H1 (cell line): ENCODE measurements at regions not wholly inside any gene's neighbourhood (a gene's known extent, or its start where the extent isn't known, plus 50 kb on each side); places are given as distances from the start of the nearest gene placed in this dataset.
A peak's percentile ranks its signal among the peaks of the same experiment; 100 is the strongest.

Source experiments
- CTCF ChIA-PET: fragments of 300-600 bp; sonication (Branson Sonifier 250); formaldehyde crosslinking; loops from one replicate; lab custom pipeline; 2021; ENCODE audit not compliant: partially characterized antibody; lab: Charles Lee
- POLR2A ChIA-PET: fragments of 300-600 bp; sonication (Branson Sonifier 250); formaldehyde crosslinking; loops from one replicate; lab custom pipeline; 2021; ENCODE audit warnings: inconsistent platforms; ENCODE audit not compliant: partially characterized antibody; lab: Charles Lee
- DNase-seq, 2 experiments: peaks; one replicate each; pipeline versions ENCODE4 v3.0.0 to v3.0.0-alpha.2; 2010 to 2022; ENCODE audit warnings: low spot score in 2 of 2, low read depth in 1 of 2, mixed read lengths in 1 of 2
- FAIRE-seq: peaks from 2 replicates; lab custom pipeline; 2011; peaks lifted over from hg19 to GRCh38; lab: Jason Lieb, UNC
- H2AFZ ChIP-seq: 2 replicates; pipeline ENCODE4 v1.8.1; 2012; ENCODE audit warnings: low read length, inconsistent platforms
- H2AK5ac ChIP-seq: 2 replicates; pipeline ENCODE4 v1.6.1; 2013; ENCODE audit warnings: low read depth, low read length
- H2BK120ac ChIP-seq: replicated peaks from 2 replicates; pipeline ENCODE3; 2013; ENCODE audit warnings: low read depth, low read length, inconsistent platforms
- H2BK12ac ChIP-seq: 2 replicates; pipeline ENCODE4 v1.6.1; 2013; ENCODE audit warnings: low read depth, low read length
- H2BK15ac ChIP-seq: 2 replicates; pipeline ENCODE4 v1.6.1; 2013; ENCODE audit warnings: low read length
- H2BK20ac ChIP-seq: 2 replicates; pipeline ENCODE4 v1.6.1; 2013; ENCODE audit warnings: low read length
- H2BK5ac ChIP-seq: 2 replicates; pipeline ENCODE4 v1.6.1; 2013; ENCODE audit warnings: low read depth, low read length
- H3K14ac ChIP-seq: 2 replicates; pipeline ENCODE4 v1.6.1; 2013; ENCODE audit warnings: inconsistent platforms; ENCODE audit not compliant: insufficient read length
- H3K18ac ChIP-seq: 2 replicates; pipeline ENCODE4 v1.6.1; 2013; ENCODE audit warnings: low read length; ENCODE audit errors: extremely low read depth
- H3K23ac ChIP-seq: 2 replicates; pipeline ENCODE4 v1.6.1; 2013; ENCODE audit warnings: inconsistent platforms; ENCODE audit not compliant: insufficient read length
- H3K23me2 ChIP-seq: 2 replicates; pipeline ENCODE4 v1.6.1; 2013; ENCODE audit warnings: low read depth, low read length
- H3K27ac ChIP-seq: 2 replicates; pipeline ENCODE4 v1.6.1; 2011; ENCODE audit warnings: low read depth, low read length, inconsistent platforms
- H3K27me3 ChIP-seq, 4 experiments: replicated peaks in 1 of 4; 1 replicate in 1 of 4; 2 replicates in 3 of 4; pipeline versions ENCODE4 v1.6.1 to v1.8.1; 2011 to 2013; ENCODE audit warnings: low read length in 3 of 4, mild to moderate bottlenecking in 3 of 4, inconsistent platforms in 2 of 4, mixed read lengths in 2 of 4, moderate library complexity in 1 of 4; ENCODE audit not compliant: control insufficient read depth in 3 of 4, insufficient read depth in 3 of 4; ENCODE audit errors: extremely low read depth in 1 of 4
- H3K36me3 ChIP-seq, 4 experiments: 2 replicates each; pipeline versions ENCODE4 v1.6.1 to v1.8.1; 2011 to 2013; ENCODE audit warnings: mild to moderate bottlenecking in 4 of 4, low read length in 3 of 4, moderate library complexity in 2 of 4, control low read depth in 1 of 4, inconsistent platforms in 1 of 4; ENCODE audit not compliant: insufficient read depth in 4 of 4, control insufficient read depth in 2 of 4
- H3K4ac ChIP-seq: replicated peaks from 2 replicates; pipeline ENCODE3; 2013; ENCODE audit warnings: low read length, low read depth, mixed read lengths, inconsistent platforms; ENCODE audit not compliant: insufficient read length
- H3K4me1 ChIP-seq, 4 experiments: replicated peaks in 1 of 4; 1 replicate in 1 of 4; 2 replicates in 3 of 4; pipeline versions ENCODE4 v1.6.1 to v1.8.1; 2011 to 2013; ENCODE audit warnings: low read length in 3 of 4, inconsistent platforms in 2 of 4, mixed read lengths in 1 of 4; ENCODE audit not compliant: insufficient read depth in 4 of 4, control insufficient read depth in 3 of 4
- H3K4me2 ChIP-seq, 2 experiments: 2 replicates each; pipeline versions ENCODE4 v1.6.1 to v1.8.1; 2011 to 2013; ENCODE audit warnings: low read depth in 2 of 2, low read length in 2 of 2, control low read depth in 1 of 2, inconsistent platforms in 1 of 2, mild to moderate bottlenecking in 1 of 2; ENCODE audit not compliant: insufficient read depth in 1 of 2
- H3K4me3 ChIP-seq, 4 experiments: fragments of 200-600, 300-600 bp in 1 of 4; sonication (generic), shearing (Covaris generic), sonication (Bioruptor Twin) in 1 of 4; 2 replicates each; pipeline versions ENCODE4 v1.5.1 to v1.8.1; 2011 to 2016; ENCODE audit warnings: low read length in 4 of 4, low read depth in 3 of 4, control low read depth in 2 of 4, inconsistent platforms in 2 of 4, mild to moderate bottlenecking in 2 of 4, mixed read lengths in 1 of 4, moderate library complexity in 1 of 4; ENCODE audit not compliant: insufficient read depth in 2 of 4; ENCODE audit errors: extremely low read depth in 1 of 4
- H3K56ac ChIP-seq: replicated peaks from 2 replicates; pipeline ENCODE3; 2013; ENCODE audit warnings: low read depth, mild to moderate bottlenecking, mixed read lengths, low read length, inconsistent platforms; ENCODE audit not compliant: insufficient read length
- H3K79me1 ChIP-seq: 2 replicates; pipeline ENCODE4 v1.6.1; 2013; ENCODE audit warnings: low read depth, low read length, control low read depth
- H3K79me2 ChIP-seq, 2 experiments: 2 replicates each; pipeline versions ENCODE4 v1.6.1 to v1.8.1; 2012 to 2013; ENCODE audit warnings: low read length in 2 of 2, mild to moderate bottlenecking in 2 of 2, inconsistent platforms in 1 of 2; ENCODE audit not compliant: insufficient read depth in 2 of 2, control insufficient read depth in 1 of 2
- H3K9ac ChIP-seq, 4 experiments: replicated peaks in 1 of 4; 1 replicate in 1 of 4; 2 replicates in 3 of 4; pipeline versions ENCODE4 v1.6.1 to v1.8.1; 2011 to 2013; ENCODE audit warnings: low read depth in 3 of 4, low read length in 3 of 4, control low read depth in 2 of 4, mild to moderate bottlenecking in 2 of 4, moderate library complexity in 2 of 4, inconsistent platforms in 1 of 4; ENCODE audit errors: extremely low read depth in 1 of 4
- H3K9me3 ChIP-seq, 2 experiments: 2 replicates each; pipeline versions ENCODE4 v1.6.1 to v1.8.1; 2012 to 2013; ENCODE audit warnings: mild to moderate bottlenecking in 2 of 2, moderate library complexity in 2 of 2, control low read depth in 1 of 2, inconsistent platforms in 1 of 2, low read depth in 1 of 2, low read length in 1 of 2, mixed read lengths in 1 of 2; ENCODE audit not compliant: insufficient read depth in 2 of 2
- H4K20me1 ChIP-seq, 2 experiments: replicated peaks in 1 of 2; 2 replicates each; pipeline versions ENCODE3 to v1.8.1; 2011 to 2013; ENCODE audit warnings: inconsistent platforms in 2 of 2, low read length in 2 of 2, mild to moderate bottlenecking in 1 of 2; ENCODE audit not compliant: insufficient read depth in 2 of 2, control insufficient read depth in 1 of 2
- H4K5ac ChIP-seq: 2 replicates; pipeline ENCODE4 v1.6.1; 2013; ENCODE audit warnings: low read length, low read depth, mixed read lengths, inconsistent platforms; ENCODE audit not compliant: insufficient read length
- H4K8ac ChIP-seq: 2 replicates; pipeline ENCODE4 v1.8.0; 2013; ENCODE audit warnings: mild to moderate bottlenecking, moderate library complexity, low read length, inconsistent platforms; ENCODE audit not compliant: insufficient read depth; ENCODE audit errors: extremely low read depth
- H4K91ac ChIP-seq: replicated peaks from 2 replicates; pipeline ENCODE3; 2013; ENCODE audit warnings: low read length, mixed read lengths, inconsistent platforms; ENCODE audit not compliant: insufficient read length
- ASH2L ChIP-seq: fragments of 200-600, 300-600 bp; sonication (generic); IDR thresholded peaks from one replicate; pipeline ENCODE4 v1.7.1; 2017; ENCODE audit warnings: low read length
- E2F6 ChIP-seq: IDR thresholded peaks from 2 replicates; pipeline ENCODE4 v1.6.1; 2012; ENCODE audit warnings: inconsistent platforms
- EGR1 ChIP-seq: IDR thresholded peaks from 2 replicates; pipeline ENCODE4 v1.6.1; 2011; ENCODE audit warnings: low read depth, low read length, borderline replicate concordance
- HDAC2 ChIP-seq, 2 experiments: fragments of 300-600 bp in 1 of 2; sonication (generic) in 1 of 2; IDR thresholded peaks; 2 replicates each; pipeline ENCODE4 v1.6.1; 2011 to 2012; ENCODE audit warnings: low read depth in 2 of 2, low read length in 2 of 2, mild to moderate bottlenecking in 2 of 2, moderate library complexity in 2 of 2, borderline replicate concordance in 1 of 2, inconsistent platforms in 1 of 2
- HDAC6 ChIP-seq: IDR thresholded peaks from one replicate; pipeline ENCODE4 v1.7.1; 2012; ENCODE audit warnings: low read depth, mild to moderate bottlenecking, inconsistent platforms, low read length, moderate library complexity
- PHF8 ChIP-seq: fragments of 200-600 bp; sonication (generic); conservative IDR thresholded peaks from 2 replicates; pipeline ENCODE4 v1.7.1; 2012; ENCODE audit warnings: low read depth, mild to moderate bottlenecking, inconsistent platforms, low read length, moderate library complexity
- POLR2AphosphoS5 ChIP-seq: IDR thresholded peaks from 2 replicates; pipeline ENCODE4 v1.6.1; 2011; ENCODE audit warnings: low read depth, low read length
- TBP ChIP-seq: IDR thresholded peaks from 2 replicates; pipeline ENCODE4 v1.6.1; 2011; ENCODE audit warnings: low read depth, low read length, improper control_type of control experiment
- TCF12 ChIP-seq: IDR thresholded peaks from 2 replicates; pipeline ENCODE4 v1.6.1; 2011; ENCODE audit warnings: low read depth, mild to moderate bottlenecking, low read length
- TEAD4 ChIP-seq: IDR thresholded peaks from 2 replicates; pipeline ENCODE4 v1.6.1; 2012; ENCODE audit warnings: low read depth, low read length, inconsistent platforms, mixed read lengths
- USF2 ChIP-seq: IDR thresholded peaks from 2 replicates; pipeline ENCODE4 v1.6.1; 2011; ENCODE audit warnings: low read length, improper control_type of control experiment
- WGBS, 2 experiments: shearing (Covaris generic) in 1 of 2; methylation state at CpG; one replicate each; pipeline versions ENCODE4 v1.1.6 to v1.1.7; 2013 to 2015; ENCODE audit warnings: low lambda C conversion rate in 2 of 2, mixed read lengths in 2 of 2, inconsistent platforms in 1 of 2, low coverage in 1 of 2, missing lambda C conversion rate in 1 of 2; ENCODE audit not compliant: insufficient replicate concordance in 2 of 2, insufficient coverage in 1 of 2, insufficient read length in 1 of 2; ENCODE audit errors: extremely low coverage in 1 of 2, missing lambda C conversion rate in 1 of 2; 5-methylcytosine and 5-hydroxymethylcytosine counted together

- H4K91ac ChIP-seq: peak overlapping the region; percentile 79
- H2BK20ac ChIP-seq: peak overlapping the region; percentile 95; the same call in 1 of the 2 replicates
- H3K27me3 ChIP-seq: no peaks in the 10 kb centered on the region
- H3K9ac ChIP-seq: no peak overlapping the region
- H2AFZ ChIP-seq: no peak overlapping the region
- H3K4me3 ChIP-seq: no peak overlapping the region
- peak overlapping the region; percentile 96 for H2BK5ac ChIP-seq
- peak overlapping the region; percentile 44 for H3K4ac ChIP-seq
- peak overlapping the region; percentile 99 for H2BK12ac ChIP-seq
- peak overlapping the region; percentile 80 for H3K27ac ChIP-seq
- peaks cover 13 to 21% (median 18%) of the 10 kb centered on the region in 4 experiments; a peak in 6 of 7 replicates for H3K4me1 ChIP-seq
- H3K79me2 ChIP-seq: peaks cover 0 to 37% of the 10 kb centered on the region in 2 experiments; a peak in 3 of 4 replicates
- H4K5ac ChIP-seq: peak overlapping the region; percentile 3
- H3K36me3 ChIP-seq: no peaks in the 10 kb centered on the region
- peak overlapping the region; percentile 100 for H2AK5ac ChIP-seq
- H3K56ac ChIP-seq: no peak overlapping the region
- no peak overlapping the region for H2BK15ac ChIP-seq
- no peak overlapping the region for H3K23ac ChIP-seq
- WGBS, 2 experiments: 76% methylated on average over 9 of the region's 9 CpGs; no CpG with 5 or more reads in 1 of the 2 experiments
- H4K8ac ChIP-seq: 0 out of 2 replicates have a peak overlapping the region, but pooled peaks have one; percentile 45
- no peaks in the 10 kb centered on the region; the same call in 1 of the 2 replicates for H3K79me1 ChIP-seq
- peak; percentile 24 for FAIRE-seq
- ChIA-PET CTCF (interaction anchor here (0.9 kb wide), 1 partner anchor 15 kb away, joined by 3 read pairs; no protein-coding TSS in a partner anchor), POLR2A (interaction anchor here (0.6 to 1.1 kb wide), 4 partner anchors 34 to 697 kb away, joined by 3 read pairs; no protein-coding TSS in a partner anchor)
- no peak overlapping the region for H3K4me2 ChIP-seq
- H3K23me2 ChIP-seq: peaks cover 5% of the 10 kb centered on the region; the same call in 1 of the 2 replicates
- DNase-seq: no peak
- H3K18ac ChIP-seq: peak overlapping the region; percentile 91
- no peak overlapping the region for H3K14ac ChIP-seq
- H4K20me1 ChIP-seq: no peaks in the 10 kb centered on the region
- H2BK120ac ChIP-seq: peak overlapping the region; percentile 97
- H3K9me3 ChIP-seq: no peaks in the 10 kb centered on the region
- TF ChIP-seq POLR2AphosphoS5 (no peak), TEAD4 (no peak), EGR1 (no peak), USF2 (no peak), TCF12 (no peak), HDAC2 (IDR thresholded peaks at IDR 0.05; ENCODE audit: borderline replicate concordance in 1 of 2, low read depth in 2 of 2, low read length in 2 of 2) (no peak), HDAC6 (no peak), ASH2L (no peak), E2F6 (no peak), PHF8 (no peak), TBP (no peak)
Measured at GRCh38 chr4:151485541-151486131, 76.7 kb downstream of the FHIP1A start.
